NCI-H1694 (cell line): ENCODE measurements at regions not wholly inside any gene's neighbourhood (a gene's known extent, or its start where the extent isn't known, plus 50 kb on each side); places are given as distances from the start of the nearest gene placed in this dataset.
"Not testable (repeated sequence)": the region's sequence is repeated elsewhere in the genome, so short reads cannot be mapped to it uniquely, and the experiment has no call there.

Source experiments
- DNase-seq: peaks from one replicate; lab custom pipeline; 2025; lab: John Stamatoyannopoulos, UW

GRCh38 chr2:7852546-7852945 is 829.3 kb upstream of the ID2 start:
- no peak for DNase-seq

GRCh38 chr2:7857904-7858303 is 824.0 kb upstream of the ID2 start:
- DNase-seq = no peak

GRCh38 chr2:7858624-7859023 is 823.2 kb upstream of the ID2 start:
- DNase-seq = no peak

DNA sequence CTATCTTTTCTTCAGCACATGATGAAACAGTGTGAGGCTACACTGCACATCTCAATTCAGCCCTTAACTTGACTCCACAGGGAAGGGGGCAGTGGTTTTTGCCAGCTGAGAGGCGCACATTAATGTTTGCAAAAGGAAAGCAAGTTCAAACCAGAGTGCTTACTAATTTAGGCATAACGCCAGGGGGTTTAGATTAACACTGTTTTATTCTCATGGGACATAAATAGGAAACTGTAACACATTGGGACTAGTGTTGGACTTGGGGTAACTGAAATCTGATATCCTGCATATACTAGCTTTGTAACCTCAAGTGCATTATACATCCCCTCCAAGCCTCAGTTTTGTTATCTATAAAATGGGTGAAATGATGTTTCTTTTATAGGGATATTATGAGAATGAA is 821.2 kb upstream of the ID2 start:
- no peak for DNase-seq

DNA sequence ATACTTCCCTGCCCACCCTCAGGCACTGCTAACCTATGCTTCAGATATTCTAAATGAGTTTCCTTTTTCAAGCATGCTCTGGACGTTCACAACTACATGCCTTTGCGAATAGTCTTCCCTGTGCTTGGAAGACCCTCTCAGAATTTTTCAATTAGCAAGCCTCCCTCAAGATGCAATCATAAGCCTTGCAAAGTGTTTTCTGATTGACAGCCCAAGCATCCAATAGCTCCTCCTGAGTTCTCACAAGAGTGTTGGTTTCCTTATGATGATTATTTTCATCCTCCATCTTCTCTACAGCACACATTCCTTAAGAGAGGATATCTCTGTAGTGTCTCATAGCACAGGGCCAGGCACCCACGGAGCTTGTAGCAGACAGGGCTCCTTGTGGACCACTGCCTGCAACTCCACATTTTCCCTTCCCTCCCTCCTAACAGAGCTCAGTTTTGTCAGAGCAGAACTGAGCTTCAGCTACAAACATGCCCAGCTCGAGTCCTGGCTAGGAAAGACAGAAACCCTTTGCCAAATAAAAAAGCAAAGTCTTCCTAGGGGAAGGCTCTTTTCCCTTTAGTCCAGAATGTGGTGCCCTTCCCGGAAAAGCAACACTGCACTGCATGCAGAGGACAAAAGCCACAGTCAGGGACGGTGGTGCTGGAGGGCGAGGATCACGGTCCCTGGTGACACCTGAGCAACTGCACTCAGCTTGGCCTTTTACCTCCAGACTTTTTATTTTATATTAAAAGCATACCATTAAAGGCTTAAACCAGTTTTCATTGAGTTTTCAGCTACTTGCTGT is 819.8 kb upstream of the ID2 start:
- DNase-seq = no peak

DNA sequence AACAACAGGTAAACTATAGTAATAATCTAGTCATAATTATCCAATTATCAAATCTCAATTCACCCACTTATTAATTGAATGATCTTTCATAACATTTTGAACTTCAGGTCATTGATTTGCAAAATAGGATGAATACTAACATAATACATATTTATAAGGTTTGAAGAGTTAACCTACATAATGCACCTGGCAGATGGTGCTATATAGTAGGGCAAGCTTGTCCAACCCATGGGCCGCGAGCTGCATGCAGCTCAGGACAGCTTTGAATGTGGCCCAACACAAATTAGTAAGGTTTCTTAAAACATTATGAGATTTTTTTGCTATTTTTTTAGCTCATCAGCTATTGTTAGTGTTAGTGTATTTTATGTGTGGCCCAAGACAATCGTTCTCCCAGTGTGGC is 815.8 kb upstream of the ID2 start:
- no peak for DNase-seq

GRCh38 chr2:7866825-7867224 is 815.0 kb upstream of the ID2 start:
- DNase-seq = no peak

DNA sequence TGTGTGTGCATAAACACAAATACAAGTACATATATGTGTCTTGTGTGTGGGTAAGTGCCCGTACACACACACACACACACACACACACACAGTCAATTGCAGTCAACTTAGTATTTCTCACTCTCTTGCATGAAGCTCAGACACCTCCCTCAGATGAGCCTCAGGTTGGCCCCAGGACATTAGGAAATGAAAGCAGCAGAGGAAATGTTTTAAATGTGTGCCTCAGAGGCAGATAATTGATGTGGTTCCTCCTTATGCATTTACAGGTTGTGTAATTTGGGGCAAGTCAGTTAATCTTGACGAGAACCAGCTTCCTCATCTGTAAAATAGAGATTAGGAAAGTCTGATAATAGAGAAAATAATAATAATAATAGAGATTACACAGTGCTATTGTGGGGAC is 814.0 kb upstream of the ID2 start:
- no peak for DNase-seq

DNA sequence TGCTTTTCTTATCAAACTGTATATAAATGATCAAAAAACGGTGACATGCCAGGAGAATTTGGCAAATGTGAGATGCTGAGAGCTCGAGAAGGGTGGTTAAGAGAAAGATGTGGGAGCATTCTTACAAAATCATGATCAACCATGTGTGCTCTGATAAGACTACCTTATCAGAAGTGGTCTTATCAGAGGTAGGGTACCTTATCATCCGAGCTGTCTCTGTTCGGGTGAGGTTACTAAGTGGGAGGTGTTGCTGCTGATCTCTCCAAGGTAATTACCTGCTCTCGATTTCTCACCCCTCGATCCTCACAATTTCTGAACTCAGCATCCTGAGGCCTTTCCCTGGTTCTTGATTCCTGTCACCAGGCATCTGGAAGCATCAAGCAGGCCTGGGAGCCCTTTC is 813.0 kb upstream of the ID2 start:
- no peak for DNase-seq

DNA sequence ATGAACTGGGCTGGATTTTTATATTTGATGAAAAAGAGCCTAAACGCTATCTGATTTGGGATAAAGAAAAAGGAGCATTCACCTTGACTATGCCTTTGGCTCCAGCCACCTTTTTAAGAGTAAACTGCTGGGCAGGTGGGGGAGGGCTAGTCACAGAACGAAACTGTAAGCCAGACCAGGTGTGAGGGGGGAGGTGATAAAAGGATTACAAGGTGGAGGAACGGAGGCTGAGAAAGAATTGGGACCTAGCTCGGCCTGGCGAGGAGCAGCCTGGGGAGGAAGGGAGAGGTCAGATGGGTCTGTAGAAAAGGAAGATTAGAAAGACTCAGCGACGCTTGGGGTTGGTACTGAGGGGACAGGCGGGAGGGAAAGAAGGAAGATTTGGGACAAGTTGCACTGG is 805.4 kb upstream of the ID2 start:
- DNase-seq = not testable (repeated sequence)

- not testable (repeated sequence) for DNase-seq
These were observed 803.6 kb upstream of the ID2 start for GRCh38 chr2:7878266-7878665.

DNA sequence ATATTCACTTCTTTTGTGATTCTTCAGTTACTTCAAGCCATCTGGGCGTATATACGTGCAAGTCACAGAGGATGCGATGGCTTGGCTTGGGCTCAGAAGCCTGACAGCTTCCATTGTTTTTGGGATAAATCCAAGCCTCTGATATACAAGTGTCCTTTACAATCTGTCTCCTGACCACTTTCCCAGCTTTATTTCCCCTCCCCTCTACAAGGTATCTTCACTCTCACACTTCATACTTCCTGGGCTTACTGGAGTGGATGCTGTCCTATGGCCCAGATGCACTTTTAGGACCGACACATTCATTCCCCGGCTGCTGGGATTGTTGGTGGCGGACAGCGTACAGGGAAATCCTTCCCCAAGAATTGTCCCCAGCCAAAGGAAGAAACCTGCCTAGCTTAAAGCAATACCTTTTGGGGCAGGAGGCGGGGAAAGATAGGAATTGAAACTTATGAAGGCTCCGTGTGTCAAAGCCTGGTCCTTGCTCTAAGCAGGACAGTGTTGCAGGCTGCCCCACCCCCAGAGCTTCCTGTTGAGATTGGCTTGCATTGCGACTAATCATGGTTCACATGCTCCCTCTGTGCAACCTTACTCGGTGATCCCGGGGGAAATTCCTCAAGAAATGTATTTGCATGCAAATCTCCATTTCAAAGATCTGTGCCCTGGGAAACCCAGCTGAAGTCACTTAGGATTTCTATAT is 802.9 kb upstream of the ID2 start:
- no peak for DNase-seq

DNA sequence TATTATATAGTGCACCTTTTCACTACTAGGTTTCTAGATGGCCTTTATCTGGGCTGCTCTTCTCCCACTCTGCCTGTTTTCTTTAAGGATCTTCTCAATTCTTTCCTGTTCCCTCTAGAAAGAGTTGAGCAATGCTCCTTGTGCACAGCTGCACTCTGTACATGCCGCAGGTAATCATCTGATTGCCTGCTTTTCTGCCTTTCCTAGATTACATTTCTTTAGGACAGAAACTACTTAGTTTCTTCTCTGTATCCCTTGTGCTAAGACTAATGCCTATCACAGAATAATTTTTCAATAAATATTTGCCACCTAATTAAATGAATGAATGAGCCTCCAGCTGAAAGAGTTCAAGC is 802.4 kb upstream of the ID2 start:
- no peak for DNase-seq

GRCh38 chr2:7880126-7880525 is 801.7 kb upstream of the ID2 start:
- no peak for DNase-seq

- no peak for DNase-seq
These were observed 801.3 kb upstream of the ID2 start for GRCh38 chr2:7880566-7880965.

DNA sequence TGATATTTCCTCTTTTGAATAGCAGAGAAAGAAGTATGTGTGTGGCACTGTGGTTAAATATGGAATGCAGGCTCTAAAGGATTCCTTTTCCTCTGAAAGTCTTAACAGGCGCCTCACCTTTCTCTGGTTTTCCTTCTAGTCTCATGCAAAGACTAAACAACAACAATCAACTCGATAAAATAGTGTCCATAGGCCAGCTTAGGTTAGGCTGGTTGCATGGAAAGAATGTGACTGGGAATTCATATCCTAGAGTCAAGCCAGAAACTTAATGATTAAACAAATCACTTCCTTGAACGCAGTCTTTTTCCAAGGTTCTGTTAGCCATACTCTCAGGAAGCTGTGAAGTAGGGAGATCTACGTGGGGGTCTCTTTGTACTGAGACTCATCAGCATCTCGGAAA is 800.8 kb upstream of the ID2 start:
- no peak for DNase-seq

GRCh38 chr2:7881466-7881865 is 800.4 kb upstream of the ID2 start:
- DNase-seq = no peak

DNA sequence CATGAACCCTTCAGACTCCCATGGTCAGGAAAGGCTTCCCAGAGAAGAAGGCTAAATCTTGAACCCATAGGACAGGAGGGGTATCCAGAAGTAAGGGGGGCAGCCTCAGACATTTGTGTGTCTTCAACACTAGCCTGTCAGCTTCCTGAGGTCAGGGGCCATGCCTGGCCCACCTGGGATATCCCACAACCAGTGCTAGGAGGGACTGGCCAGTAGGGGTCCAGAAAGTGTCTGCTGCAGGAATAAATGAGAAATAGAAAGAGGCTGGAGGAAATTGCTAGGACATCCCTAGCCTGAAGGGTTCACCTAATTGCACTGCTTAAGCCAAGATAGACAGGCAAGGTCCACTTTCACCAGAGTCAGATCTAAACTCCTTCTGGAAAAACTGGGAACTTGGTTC is 799.6 kb upstream of the ID2 start:
- DNase-seq = no peak

GRCh38 chr2:7884338-7884737 is 797.5 kb upstream of the ID2 start:
- DNase-seq = no peak

DNA sequence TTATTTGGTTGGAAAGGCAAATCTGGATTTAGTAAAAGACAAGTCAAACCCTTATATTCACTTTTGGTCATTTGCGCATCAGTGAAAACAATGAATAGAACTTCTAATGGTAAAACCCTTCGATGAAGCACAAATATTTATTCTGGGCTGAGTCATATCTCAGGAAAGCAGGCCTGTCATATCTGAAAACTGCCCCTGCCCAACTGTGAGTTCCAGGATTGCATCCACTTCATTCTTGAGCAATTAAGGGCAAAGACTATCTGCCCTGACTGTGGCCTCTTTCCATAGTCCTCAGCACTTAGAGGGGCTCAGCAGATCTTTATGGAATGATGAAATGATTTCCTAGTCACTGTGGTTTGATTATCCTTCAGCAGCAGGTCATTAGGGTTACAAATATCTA is 795.2 kb upstream of the ID2 start:
- no peak for DNase-seq

- no peak for DNase-seq
These were observed 794.4 kb upstream of the ID2 start for GRCh38 chr2:7887441-7887840.

GRCh38 chr2:7888876-7889275 is 793.0 kb upstream of the ID2 start:
- no peak for DNase-seq

- no peak for DNase-seq
These were observed 790.5 kb upstream of the ID2 start for GRCh38 chr2:7891312-7891711.

- no peak for DNase-seq
These were observed 786.6 kb upstream of the ID2 start for GRCh38 chr2:7895289-7895688.
